Stimulated activated CD8-positive, alpha-beta memory T cell treated with anti-CD3 and anti-CD28 coated beads, Interleukin-12 subunit alpha, Interleukin-12 subunit beta, amount 100 ng/mL, for 24 hours (primary cell): ENCODE measurements at regions not wholly inside any gene's neighbourhood (a gene's known extent, or its start where the extent isn't known, plus 50 kb on each side); places are given as distances from the start of the nearest gene placed in this dataset.
"Not testable (repeated sequence)": the region's sequence is repeated elsewhere in the genome, so short reads cannot be mapped to it uniquely, and the experiment has no call there.

Source experiments
- DNase-seq: peaks from one replicate; pipeline ENCODE4 v3.0.0-alpha.2; 2020; ENCODE audit errors: extremely low read depth

GRCh38 chr20:50359607-50360217, 150.5 kb upstream of the PTPN1 start:
- no peak for DNase-seq

GRCh38 chr20:50360218-50360672, 149.9 kb upstream of the PTPN1 start:
- no peak for DNase-seq

GRCh38 chr20:50360921-50361320, 149.3 kb upstream of the PTPN1 start:
- DNase-seq = no peak

- not testable (repeated sequence) for DNase-seq
These were observed 148.0 kb upstream of the PTPN1 start for GRCh38 chr20:50362177-50362576.

GRCh38 chr20:50363027-50363426, 147.2 kb upstream of the PTPN1 start:
- DNase-seq = no peak

GRCh38 chr20:50363479-50363878, 146.7 kb upstream of the PTPN1 start:
- DNase-seq = no peak

- no peak for DNase-seq
These were observed 145.6 kb upstream of the PTPN1 start for GRCh38 chr20:50364542-50364941.

- no peak for DNase-seq
These were observed 143.7 kb upstream of the PTPN1 start for GRCh38 chr20:50366270-50367103.

GRCh38 chr20:50367104-50367674, 143.0 kb upstream of the PTPN1 start:
- no peak for DNase-seq

GRCh38 chr20:50367739-50368375, 142.3 kb upstream of the PTPN1 start:
- no peak for DNase-seq

GRCh38 chr20:50368386-50368785, 141.8 kb upstream of the PTPN1 start:
- DNase-seq = no peak

- no peak for DNase-seq
These were observed 141.4 kb upstream of the PTPN1 start for GRCh38 chr20:50368813-50369224.

GRCh38 chr20:50369225-50370035, 140.8 kb upstream of the PTPN1 start:
- DNase-seq = no peak

GRCh38 chr20:50370036-50370566, 140.1 kb upstream of the PTPN1 start:
- no peak for DNase-seq

GRCh38 chr20:50371878-50372769, 138.1 kb upstream of the PTPN1 start:
- no peak for DNase-seq

- no peak for DNase-seq
These were observed 137.5 kb upstream of the PTPN1 start for GRCh38 chr20:50372770-50373088.

GRCh38 chr20:50373674-50374286, 136.4 kb upstream of the PTPN1 start:
- no peak for DNase-seq

- no peak for DNase-seq
These were observed 135.6 kb upstream of the PTPN1 start for GRCh38 chr20:50374541-50375078.

- DNase-seq = no peak
These were observed 133.8 kb upstream of the PTPN1 start for GRCh38 chr20:50376179-50376887.
